ENCODE measurements at regions not wholly inside any gene's neighbourhood (a gene's known extent, or its start where the extent isn't known, plus 50 kb on each side); places are given as distances from the start of the nearest gene placed in this dataset.

DNA sequence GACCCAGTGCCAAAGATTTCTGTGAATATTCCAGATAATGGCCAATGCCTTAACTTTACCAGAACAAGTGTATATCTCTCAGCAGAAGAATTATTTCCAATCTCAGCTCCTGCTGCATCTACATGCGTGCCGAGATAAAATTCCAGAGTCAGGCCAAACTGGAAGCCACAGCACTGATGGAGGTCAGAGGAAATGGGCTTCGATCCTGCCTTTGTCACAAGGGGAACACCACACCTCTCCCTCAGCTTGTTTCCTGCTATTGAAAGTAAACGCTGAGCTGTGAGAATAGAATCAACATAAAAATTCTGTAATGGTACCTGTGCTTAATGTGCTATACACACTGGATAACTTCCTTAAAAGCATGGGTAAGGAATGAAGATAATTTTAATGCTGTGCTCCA, 255.5 kb downstream of the NEBL start:
- no peak for TF ChIP-seq CTCF (IDR thresholded peaks at IDR 0.05; ENCODE audit: low read depth, low read length, missing control alignments)

GRCh38 chr10:20635570-20635969, 261.5 kb downstream of the NEBL start:
- no peak overlapping the region for H3K27ac ChIP-seq
- H3K4me3 ChIP-seq (ENCODE audit: low read depth, low read length), result no peak overlapping the region
- H3K27me3 ChIP-seq (replicated peaks), result no peaks in the 10 kb centered on the region
- no peak for TF ChIP-seq CTCF (IDR thresholded peaks at IDR 0.05; ENCODE audit: low read depth, low read length, missing control alignments)
- no peaks in the 10 kb centered on the region for H3K36me3 ChIP-seq (replicated peaks)
- in situ Hi-C loops (cut with HindIII; ENCODE audit: low pct_ligation_motif_present, low sequenced_read_pairs), result no loop called here
- no peak for DNase-seq

More for the DNA sequence above, 255.5 kb downstream of the NEBL start:
- no peak for DNase-seq
- H3K36me3 ChIP-seq (replicated peaks), result no peaks in the 10 kb centered on the region
- in situ Hi-C loops (cut with HindIII; ENCODE audit: low pct_ligation_motif_present, low sequenced_read_pairs), result no loop called here
- no peaks in the 10 kb centered on the region for H3K27me3 ChIP-seq (replicated peaks)
- H3K4me3 ChIP-seq (ENCODE audit: low read depth, low read length), result no peak overlapping the region
- no peak overlapping the region for H3K27ac ChIP-seq

GRCh38 chr10:20634839-20635238, 262.3 kb downstream of the NEBL start:
- in situ Hi-C loops (cut with HindIII; ENCODE audit: low pct_ligation_motif_present, low sequenced_read_pairs), result no loop called here
- no peaks in the 10 kb centered on the region for H3K36me3 ChIP-seq (replicated peaks)
- no peak overlapping the region for H3K27ac ChIP-seq
- no peak for TF ChIP-seq CTCF (IDR thresholded peaks at IDR 0.05; ENCODE audit: low read depth, low read length, missing control alignments)
- no peak overlapping the region for H3K4me3 ChIP-seq (ENCODE audit: low read depth, low read length)
- H3K27me3 ChIP-seq (replicated peaks), result no peaks in the 10 kb centered on the region
- no peak for DNase-seq

DNA sequence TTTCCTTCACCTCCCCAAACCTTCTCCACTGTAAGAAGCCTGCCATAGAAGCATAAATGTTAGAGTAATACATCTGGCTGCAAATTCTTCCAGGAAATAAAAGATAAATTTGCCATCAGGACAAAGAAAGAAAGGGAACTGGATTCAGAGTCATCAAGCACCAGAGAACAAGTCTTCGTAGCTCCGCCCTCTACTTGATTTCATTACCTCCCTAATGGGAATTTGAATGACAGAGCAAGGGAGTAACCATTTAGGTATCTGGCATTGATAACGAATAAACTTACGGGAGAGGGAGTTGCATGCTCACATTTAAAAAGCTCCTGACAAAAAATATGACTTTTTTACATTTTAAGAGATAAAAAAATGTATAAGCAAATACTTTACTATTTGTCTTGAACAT, 263.4 kb downstream of the NEBL start:
- Histone ChIP-seq H3K27me3 (replicated peaks) (no peaks in the 10 kb centered on the region), H3K27ac (no peak overlapping the region), H3K36me3 (replicated peaks) (no peaks in the 10 kb centered on the region), H3K4me3 (ENCODE audit: low read depth, low read length) (no peak overlapping the region)
- DNase-seq, result no peak
- TF ChIP-seq CTCF (IDR thresholded peaks at IDR 0.05; ENCODE audit: low read depth, low read length, missing control alignments), result no peak
- in situ Hi-C loops (cut with HindIII; ENCODE audit: low pct_ligation_motif_present, low sequenced_read_pairs), result no loop called here

- DNase-seq, result no peak
- in situ Hi-C loops (cut with HindIII; ENCODE audit: low pct_ligation_motif_present, low sequenced_read_pairs), result no loop called here
- H3K4me3 ChIP-seq (ENCODE audit: low read depth, low read length), result no peak overlapping the region
Measured at GRCh38 chr10:20632696-20633095, 264.4 kb downstream of the NEBL start.

More at GRCh38 chr10:20632696-20633095, 264.4 kb downstream of the NEBL start:
- H3K36me3 ChIP-seq (replicated peaks), result no peaks in the 10 kb centered on the region
- H3K27ac ChIP-seq, result no peak overlapping the region
- no peaks in the 10 kb centered on the region for H3K27me3 ChIP-seq (replicated peaks)
- TF ChIP-seq CTCF (IDR thresholded peaks at IDR 0.05; ENCODE audit: low read depth, low read length, missing control alignments), result no peak

Measured in brain microvascular endothelial cell (primary cell).